SU-DHL-6 (cell line): ENCODE measurements at regions not wholly inside any gene's neighbourhood (a gene's known extent, or its start where the extent isn't known, plus 50 kb on each side); places are given as distances from the start of the nearest gene placed in this dataset.

Source experiments
- H2AFZ ChIP-seq: fragments of 200-600 bp; sonication (generic); 2 replicates; pipeline ENCODE4 v1.6.1; 2014; ENCODE audit warnings: low read depth, mild to moderate bottlenecking, moderate library complexity, mixed read lengths, antibody characterized with exemption, low read length; ENCODE audit not compliant: severe bottlenecking
- H3F3A ChIP-seq: fragments of 200-600 bp; shearing (Covaris generic); 2 replicates; pipeline ENCODE4 v1.6.0; 2016; ENCODE audit warnings: antibody characterized with exemption, mild to moderate bottlenecking; ENCODE audit not compliant: insufficient read depth
- H3K27ac ChIP-seq: fragments of 200-600 bp; sonication (generic); 2 replicates; pipeline ENCODE4 v1.5.1; 2016; ENCODE audit warnings: low read depth, mild to moderate bottlenecking, low read length, moderate library complexity, mixed read lengths
- H3K27me3 ChIP-seq: fragments of 200-600 bp; sonication (generic), shearing (Covaris generic); 2 replicates; pipeline ENCODE4 v1.6.0; 2014; ENCODE audit warnings: mild to moderate bottlenecking, low read length
- H3K36me3 ChIP-seq: fragments of 200-600 bp; sonication (generic); 2 replicates; pipeline ENCODE4 v1.6.1; 2014; ENCODE audit warnings: mild to moderate bottlenecking, low read length, mixed read lengths
- H3K4me2 ChIP-seq: fragments of 300-600, 200-600 bp; shearing (Covaris generic), sonication (generic); 2 replicates; pipeline ENCODE4 v1.6.0; 2014; ENCODE audit warnings: low read length, low read depth, mild to moderate bottlenecking; ENCODE audit not compliant: poor library complexity, severe bottlenecking
- H3K4me3 ChIP-seq: fragments of 200-600 bp; sonication (generic); 2 replicates; pipeline ENCODE4 v1.5.1; 2014; ENCODE audit warnings: antibody characterized with exemption, low read length, mild to moderate bottlenecking, mixed read lengths; ENCODE audit not compliant: insufficient read depth, poor library complexity, severe bottlenecking
- H3K79me2 ChIP-seq: fragments of 200-600 bp; sonication (generic); 2 replicates; pipeline ENCODE4 v1.6.1; 2014; ENCODE audit warnings: mild to moderate bottlenecking, low read length, moderate library complexity; ENCODE audit not compliant: insufficient read depth
- H3K9ac ChIP-seq: fragments of 200-600 bp; sonication (generic); 2 replicates; pipeline ENCODE4 v1.7.0; 2014; ENCODE audit warnings: mild to moderate bottlenecking, low read length
- H3K9me2 ChIP-seq: fragments of 200-600 bp; sonication (generic); replicated peaks from 2 replicates; pipeline ENCODE4 v1.6.1; 2014; ENCODE audit warnings: low read length; ENCODE audit not compliant: insufficient read depth
- H3K9me3 ChIP-seq: fragments of 200-600 bp; sonication (generic); 2 replicates; pipeline ENCODE4 v1.6.1; 2014; ENCODE audit warnings: low read length, mixed read lengths; ENCODE audit not compliant: insufficient read depth
- H4K20me1 ChIP-seq: fragments of 200-600 bp; sonication (generic); 2 replicates; pipeline ENCODE4 v1.6.1; 2014; ENCODE audit warnings: low read depth, mild to moderate bottlenecking, antibody characterized with exemption, low read length, moderate library complexity, mixed read lengths
- CTCF ChIP-seq: fragments of 200-600 bp; sonication (generic); IDR thresholded peaks from one replicate; pipeline ENCODE4 v1.5.1; 2017; ENCODE audit warnings: antibody characterized with exemption, mild to moderate bottlenecking, low read length, moderate library complexity; ENCODE audit not compliant: insufficient read depth, poor library complexity, severe bottlenecking
- EZH2phosphoT487 ChIP-seq: fragments of 200-600 bp; sonication (generic), shearing (Covaris generic); conservative IDR thresholded peaks from 2 replicates; pipeline ENCODE4 v1.6.1; 2018; ENCODE audit warnings: mild to moderate bottlenecking, antibody characterized with exemption, low read length, moderate library complexity, mixed read lengths

DNA sequence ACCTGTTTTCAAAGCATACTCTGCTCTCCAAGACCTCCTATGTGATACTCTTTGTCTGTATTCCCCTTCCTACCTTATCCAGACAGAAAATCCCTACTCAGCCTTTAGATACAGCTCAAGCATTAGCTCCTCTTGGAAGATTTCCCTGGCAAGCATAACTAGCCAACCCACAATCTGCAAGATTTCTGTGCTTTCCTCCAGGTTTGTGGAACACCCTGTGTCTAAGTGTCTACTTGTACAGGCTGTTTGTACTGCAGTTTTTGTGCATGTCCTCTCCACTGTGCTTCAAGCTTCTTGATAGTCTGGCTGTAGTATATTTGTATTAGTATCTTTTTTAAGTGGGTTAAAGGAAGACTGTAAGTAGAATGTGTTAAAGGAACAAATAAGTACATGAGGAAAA lies 203.7 kb downstream of the RFC3 start:
- TF ChIP-seq EZH2phosphoT487 (no peak), CTCF (no peak)
- H3K27ac ChIP-seq, result no peak overlapping the region
- no peaks in the 10 kb centered on the region for H3K9me2 ChIP-seq
- H3K4me3 ChIP-seq, result no peak overlapping the region
- H2AFZ ChIP-seq, result no peak overlapping the region
- H3F3A ChIP-seq, result no peaks in the 10 kb centered on the region
- H3K79me2 ChIP-seq, result no peaks in the 10 kb centered on the region
- H3K27me3 ChIP-seq, result no peaks in the 10 kb centered on the region
- no peak overlapping the region for H3K4me2 ChIP-seq
- H4K20me1 ChIP-seq, result no peaks in the 10 kb centered on the region
- peaks cover 6% of the 10 kb centered on the region; the same call in 1 of the 2 replicates for H3K9me3 ChIP-seq
- H3K9ac ChIP-seq, result no peak overlapping the region
- H3K36me3 ChIP-seq, result no peaks in the 10 kb centered on the region

DNA sequence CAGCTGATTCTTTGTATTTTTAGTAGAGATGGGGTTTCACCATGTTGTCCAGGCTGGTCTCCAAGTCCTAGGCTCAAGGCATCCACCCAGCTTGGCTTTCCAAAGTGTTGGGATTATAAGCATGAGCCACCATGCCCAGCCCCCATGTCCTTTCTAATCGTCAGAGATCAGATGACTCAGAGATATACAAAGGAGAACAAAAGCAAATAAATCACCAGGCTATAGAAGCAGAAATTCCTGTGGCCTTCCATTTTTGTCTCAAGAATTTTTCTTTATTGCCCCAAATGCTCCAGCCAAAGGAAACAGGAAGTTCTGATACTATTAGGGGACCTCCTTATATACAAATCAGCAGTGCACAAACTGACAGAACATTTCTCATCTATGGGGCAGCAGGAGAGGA lies 207.8 kb downstream of the RFC3 start:
- no peak overlapping the region for H3K27ac ChIP-seq
- H3K4me3 ChIP-seq, result no peak overlapping the region
- no peaks in the 10 kb centered on the region for H3K9me2 ChIP-seq
- no peaks in the 10 kb centered on the region for H3F3A ChIP-seq
- no peak overlapping the region for H3K9ac ChIP-seq
- no peaks in the 10 kb centered on the region for H3K36me3 ChIP-seq
- H3K79me2 ChIP-seq, result no peaks in the 10 kb centered on the region
- TF ChIP-seq EZH2phosphoT487, result no peak
- TF ChIP-seq CTCF, result no peak
- no peaks in the 10 kb centered on the region for H4K20me1 ChIP-seq
- no peaks in the 10 kb centered on the region for H3K27me3 ChIP-seq
- no peak overlapping the region for H3K4me2 ChIP-seq
- peaks cover 6% of the 10 kb centered on the region; the same call in 1 of the 2 replicates for H3K9me3 ChIP-seq
- no peak overlapping the region for H2AFZ ChIP-seq

- Histone ChIP-seq H4K20me1 (no peaks in the 10 kb centered on the region), H3K27ac (no peak overlapping the region), H3K9me3 (0 out of 2 replicates have a peak, but pooled peaks cover 5% of the 10 kb centered on the region), H3K36me3 (no peaks in the 10 kb centered on the region), H3K9ac (no peak overlapping the region), H3K9me2 (no peaks in the 10 kb centered on the region), H3K79me2 (no peaks in the 10 kb centered on the region), H2AFZ (no peak overlapping the region), H3K27me3 (no peaks in the 10 kb centered on the region), H3F3A (no peaks in the 10 kb centered on the region), H3K4me3 (no peak overlapping the region), H3K4me2 (no peak overlapping the region)
- TF ChIP-seq EZH2phosphoT487, result no peak
- TF ChIP-seq CTCF, result no peak
Observed at GRCh38 chr13:34026308-34026707, 208.4 kb downstream of the RFC3 start.
